ENCODE measurements at regions not wholly inside any gene's neighbourhood (a gene's known extent, or its start where the extent isn't known, plus 50 kb on each side); places are given as distances from the start of the nearest gene placed in this dataset.
"Not testable (repeated sequence)": the region's sequence is repeated elsewhere in the genome, so short reads cannot be mapped to it uniquely, and the experiment has no call there.

- DNase-seq: no peak
- H3K4me1 Mint-ChIP-seq: no peaks in the 10 kb centered on the region
- no peaks in the 10 kb centered on the region for H3K27me3 Mint-ChIP-seq
- H3K27ac Mint-ChIP-seq: no peak overlapping the region
- no peaks in the 10 kb centered on the region for H3K9me3 Mint-ChIP-seq
- intact Hi-C loops (cut with micrococcal nuclease): no loop called here
- no peaks in the 10 kb centered on the region for H3K36me3 Mint-ChIP-seq (ENCODE audit: low read depth)
- H3K4me3 Mint-ChIP-seq: no peak overlapping the region
These were observed 143.9 kb downstream of the DMRTA1 start for GRCh38 chr9:22590336-22591033.

GRCh38 chr9:22595805-22596204 is 149.2 kb downstream of the DMRTA1 start:
- intact Hi-C loops (cut with micrococcal nuclease): no loop called here
- DNase-seq: no peak
- H3K4me3 Mint-ChIP-seq: no peak overlapping the region
- no peaks in the 10 kb centered on the region for H3K4me1 Mint-ChIP-seq
- H3K27ac Mint-ChIP-seq: no peak overlapping the region
- no peaks in the 10 kb centered on the region for H3K27me3 Mint-ChIP-seq
- H3K36me3 Mint-ChIP-seq (ENCODE audit: low read depth): no peaks in the 10 kb centered on the region
- H3K9me3 Mint-ChIP-seq: no peaks in the 10 kb centered on the region

- Mint-ChIP-seq H3K27me3 (no peaks in the 10 kb centered on the region), H3K4me3 (no peak overlapping the region), H3K27ac (no peak overlapping the region), H3K36me3 (ENCODE audit: low read depth) (no peaks in the 10 kb centered on the region), H3K9me3 (peaks cover 4% of the 10 kb centered on the region), H3K4me1 (no peaks in the 10 kb centered on the region)
- intact Hi-C loops (cut with micrococcal nuclease): no loop called here
- DNase-seq: no peak
These were observed 170.5 kb downstream of the DMRTA1 start for GRCh38 chr9:22617156-22617555.

- no peak overlapping the region for H3K27ac Mint-ChIP-seq
- no peak for DNase-seq
- no peaks in the 10 kb centered on the region for H3K27me3 Mint-ChIP-seq
- H3K36me3 Mint-ChIP-seq (ENCODE audit: low read depth): no peaks in the 10 kb centered on the region
- intact Hi-C loops (cut with micrococcal nuclease): no loop called here
- H3K9me3 Mint-ChIP-seq: no peaks in the 10 kb centered on the region
- H3K4me3 Mint-ChIP-seq: no peak overlapping the region
- no peaks in the 10 kb centered on the region for H3K4me1 Mint-ChIP-seq
These were observed 176.2 kb downstream of the DMRTA1 start for GRCh38 chr9:22622815-22623214.

- no peak overlapping the region for H3K4me3 Mint-ChIP-seq
- H3K36me3 Mint-ChIP-seq (ENCODE audit: low read depth): no peaks in the 10 kb centered on the region
- no peaks in the 10 kb centered on the region for H3K27me3 Mint-ChIP-seq
- no peaks in the 10 kb centered on the region for H3K9me3 Mint-ChIP-seq
- no peak for DNase-seq
- no peaks in the 10 kb centered on the region for H3K4me1 Mint-ChIP-seq
- intact Hi-C loops (cut with micrococcal nuclease): no loop called here
- no peak overlapping the region for H3K27ac Mint-ChIP-seq
These were observed 176.6 kb downstream of the DMRTA1 start for GRCh38 chr9:22623236-22623635.

GRCh38 chr9:22625540-22625939 is 178.9 kb downstream of the DMRTA1 start:
- Mint-ChIP-seq H3K4me1 (no peaks in the 10 kb centered on the region), H3K27me3 (no peaks in the 10 kb centered on the region), H3K9me3 (no peaks in the 10 kb centered on the region), H3K4me3 (no peak overlapping the region), H3K27ac (no peak overlapping the region), H3K36me3 (ENCODE audit: low read depth) (no peaks in the 10 kb centered on the region)
- no peak for DNase-seq
- intact Hi-C loops (cut with micrococcal nuclease): no loop called here

GRCh38 chr9:22643541-22643940 is 196.9 kb downstream of the DMRTA1 start:
- no peaks in the 10 kb centered on the region for H3K9me3 Mint-ChIP-seq
- H3K4me3 Mint-ChIP-seq: no peak overlapping the region
- no peak for DNase-seq
- H3K4me1 Mint-ChIP-seq: no peaks in the 10 kb centered on the region
- H3K27me3 Mint-ChIP-seq: no peaks in the 10 kb centered on the region
- H3K27ac Mint-ChIP-seq: no peak overlapping the region
- intact Hi-C loops (cut with micrococcal nuclease): no loop called here
- H3K36me3 Mint-ChIP-seq (ENCODE audit: low read depth): no peaks in the 10 kb centered on the region

- intact Hi-C loops (cut with micrococcal nuclease): no loop called here
- Mint-ChIP-seq H3K9me3 (no peaks in the 10 kb centered on the region), H3K36me3 (ENCODE audit: low read depth) (no peaks in the 10 kb centered on the region), H3K4me1 (no peaks in the 10 kb centered on the region), H3K27me3 (no peaks in the 10 kb centered on the region), H3K27ac (no peak overlapping the region), H3K4me3 (no peak overlapping the region)
- DNase-seq: no peak
These were observed 199.3 kb downstream of the DMRTA1 start for GRCh38 chr9:22645893-22646292.

GRCh38 chr9:22649384-22649783 is 202.8 kb downstream of the DMRTA1 start:
- DNase-seq: no peak
- Mint-ChIP-seq H3K4me1 (no peaks in the 10 kb centered on the region), H3K27me3 (no peaks in the 10 kb centered on the region), H3K9me3 (no peaks in the 10 kb centered on the region), H3K4me3 (no peak overlapping the region), H3K36me3 (ENCODE audit: low read depth) (no peaks in the 10 kb centered on the region), H3K27ac (no peak overlapping the region)
- intact Hi-C loops (cut with micrococcal nuclease): no loop called here

GRCh38 chr9:22650145-22650544 is 203.5 kb downstream of the DMRTA1 start:
- intact Hi-C loops (cut with micrococcal nuclease): no loop called here
- no peaks in the 10 kb centered on the region for H3K36me3 Mint-ChIP-seq (ENCODE audit: low read depth)
- no peak overlapping the region for H3K27ac Mint-ChIP-seq
- no peaks in the 10 kb centered on the region for H3K9me3 Mint-ChIP-seq
- H3K27me3 Mint-ChIP-seq: no peaks in the 10 kb centered on the region
- DNase-seq: no peak
- H3K4me1 Mint-ChIP-seq: no peaks in the 10 kb centered on the region
- no peak overlapping the region for H3K4me3 Mint-ChIP-seq

- intact Hi-C loops (cut with micrococcal nuclease): no loop called here
- Mint-ChIP-seq H3K4me1 (no peaks in the 10 kb centered on the region), H3K36me3 (ENCODE audit: low read depth) (no peaks in the 10 kb centered on the region), H3K27me3 (no peaks in the 10 kb centered on the region), H3K27ac (no peak overlapping the region), H3K4me3 (no peak overlapping the region), H3K9me3 (no peaks in the 10 kb centered on the region)
- DNase-seq: no peak
These were observed 204.3 kb downstream of the DMRTA1 start for GRCh38 chr9:22650946-22651345.

GRCh38 chr9:22654833-22655232 is 208.2 kb downstream of the DMRTA1 start:
- Mint-ChIP-seq H3K9me3 (no peaks in the 10 kb centered on the region), H3K27me3 (no peaks in the 10 kb centered on the region), H3K4me3 (no peak overlapping the region), H3K4me1 (no peaks in the 10 kb centered on the region), H3K36me3 (ENCODE audit: low read depth) (no peaks in the 10 kb centered on the region), H3K27ac (no peak overlapping the region)
- intact Hi-C loops (cut with micrococcal nuclease): no loop called here
- DNase-seq: no peak

- H3K36me3 Mint-ChIP-seq (ENCODE audit: low read depth): no peaks in the 10 kb centered on the region
- no peak overlapping the region for H3K4me3 Mint-ChIP-seq
- no peaks in the 10 kb centered on the region for H3K9me3 Mint-ChIP-seq
- no peak overlapping the region for H3K27ac Mint-ChIP-seq
- H3K27me3 Mint-ChIP-seq: no peaks in the 10 kb centered on the region
- intact Hi-C loops (cut with micrococcal nuclease): no loop called here
- no peaks in the 10 kb centered on the region for H3K4me1 Mint-ChIP-seq
- DNase-seq: no peak
These were observed 211.1 kb downstream of the DMRTA1 start for GRCh38 chr9:22657713-22658112.

GRCh38 chr9:22658484-22658883 is 211.9 kb downstream of the DMRTA1 start:
- H3K4me3 Mint-ChIP-seq; intact Hi-C loops (cut with micrococcal nuclease); H3K27me3 Mint-ChIP-seq; DNase-seq; H3K27ac Mint-ChIP-seq; H3K36me3 Mint-ChIP-seq (ENCODE audit: low read depth); H3K9me3 Mint-ChIP-seq; H3K4me1 Mint-ChIP-seq: not testable (repeated sequence)

- peak overlapping the region; percentile 70 for H3K27ac Mint-ChIP-seq
- H3K9me3 Mint-ChIP-seq: no peaks in the 10 kb centered on the region
- H3K4me3 Mint-ChIP-seq: no peak overlapping the region
- peaks cover 10% of the 10 kb centered on the region for H3K4me1 Mint-ChIP-seq
- no peaks in the 10 kb centered on the region for H3K36me3 Mint-ChIP-seq (ENCODE audit: low read depth)
- DNase-seq: no peak
- H3K27me3 Mint-ChIP-seq: no peaks in the 10 kb centered on the region
- intact Hi-C loops (cut with micrococcal nuclease): no loop called here
These were observed 235.9 kb downstream of the DMRTA1 start for GRCh38 chr9:22682536-22682935.
